ENCODE measurements at regions not wholly inside any gene's neighbourhood (a gene's known extent, or its start where the extent isn't known, plus 50 kb on each side); places are given as distances from the start of the nearest gene placed in this dataset.

GRCh38 chr5:4442221-4442620 is 697.9 kb upstream of the ADAMTS16 start:
- H3K9me3 ChIP-seq = no peaks in the 10 kb centered on the region
- DNase-seq = no peak
- H3K27ac ChIP-seq = no peak overlapping the region
- H3K4me1 ChIP-seq (ENCODE audit: insufficient read depth) = no peaks in the 10 kb centered on the region
- no peak overlapping the region for H3K4me3 ChIP-seq
- no peaks in the 10 kb centered on the region for H3K36me3 ChIP-seq
- no peaks in the 10 kb centered on the region for H3K27me3 ChIP-seq
- TF ChIP-seq CTCF (IDR thresholded peaks at IDR 0.05) (no peak), EP300 (IDR thresholded peaks at IDR 0.05) (no peak), POLR2A (IDR thresholded peaks at IDR 0.05) (no peak)
- intact Hi-C loops (cut with DNase I) = no loop called here
- 75 to 86% (median 76%) methylated on average over 4 of the region's 4 CpGs for WGBS, 3 donors

GRCh38 chr5:4447657-4448056 is 692.5 kb upstream of the ADAMTS16 start:
- intact Hi-C loops (cut with DNase I) = no loop called here
- no peak for TF ChIP-seq POLR2A (IDR thresholded peaks at IDR 0.05)
- no peak for TF ChIP-seq CTCF (IDR thresholded peaks at IDR 0.05)
- TF ChIP-seq EP300 (IDR thresholded peaks at IDR 0.05) = no peak
- no peaks in the 10 kb centered on the region for H3K27me3 ChIP-seq
- no peak overlapping the region for H3K4me3 ChIP-seq
- 91 to 100% (median 93%) methylated on average over 1 of the region's 1 CpG for WGBS, 3 donors
- no peak for DNase-seq
- H3K36me3 ChIP-seq = no peaks in the 10 kb centered on the region
- H3K9me3 ChIP-seq = no peaks in the 10 kb centered on the region
- no peak overlapping the region for H3K27ac ChIP-seq
- no peaks in the 10 kb centered on the region for H3K4me1 ChIP-seq (ENCODE audit: insufficient read depth)

GRCh38 chr5:4453655-4454054 is 686.5 kb upstream of the ADAMTS16 start:
- DNase-seq = no peak
- H3K9me3 ChIP-seq = no peaks in the 10 kb centered on the region
- no peaks in the 10 kb centered on the region for H3K4me1 ChIP-seq (ENCODE audit: insufficient read depth)
- no peaks in the 10 kb centered on the region for H3K36me3 ChIP-seq
- TF ChIP-seq POLR2A (IDR thresholded peaks at IDR 0.05) (no peak), EP300 (IDR thresholded peaks at IDR 0.05) (no peak), CTCF (IDR thresholded peaks at IDR 0.05) (no peak)
- intact Hi-C loops (cut with DNase I) = no loop called here
- no peak overlapping the region for H3K27ac ChIP-seq
- 69 to 71% (median 71%) methylated on average over 4 of the region's 4 CpGs for WGBS, 3 donors
- no peaks in the 10 kb centered on the region for H3K27me3 ChIP-seq
- H3K4me3 ChIP-seq = no peak overlapping the region

- Histone ChIP-seq H3K36me3 (no peaks in the 10 kb centered on the region), H3K9me3 (no peaks in the 10 kb centered on the region), H3K27me3 (no peaks in the 10 kb centered on the region), H3K4me1 (ENCODE audit: insufficient read depth) (no peaks in the 10 kb centered on the region), H3K4me3 (no peak overlapping the region), H3K27ac (no peak overlapping the region)
- 63 to 72% (median 66%) methylated on average over 3 of the region's 3 CpGs for WGBS, 3 donors
- DNase-seq = no peak
- intact Hi-C loops (cut with DNase I) = no loop called here
- no peak for TF ChIP-seq CTCF (IDR thresholded peaks at IDR 0.05)
- no peak for TF ChIP-seq POLR2A (IDR thresholded peaks at IDR 0.05)
- no peak for TF ChIP-seq EP300 (IDR thresholded peaks at IDR 0.05)
Observed at GRCh38 chr5:4479426-4479825, 660.7 kb upstream of the ADAMTS16 start.

Data from ovary (tissue), 7 donors.